ENCODE measurements at regions not wholly inside any gene's neighbourhood (a gene's known extent, or its start where the extent isn't known, plus 50 kb on each side); places are given as distances from the start of the nearest gene placed in this dataset.
A peak's percentile ranks its signal among the peaks of the same experiment; 100 is the strongest.

DNA sequence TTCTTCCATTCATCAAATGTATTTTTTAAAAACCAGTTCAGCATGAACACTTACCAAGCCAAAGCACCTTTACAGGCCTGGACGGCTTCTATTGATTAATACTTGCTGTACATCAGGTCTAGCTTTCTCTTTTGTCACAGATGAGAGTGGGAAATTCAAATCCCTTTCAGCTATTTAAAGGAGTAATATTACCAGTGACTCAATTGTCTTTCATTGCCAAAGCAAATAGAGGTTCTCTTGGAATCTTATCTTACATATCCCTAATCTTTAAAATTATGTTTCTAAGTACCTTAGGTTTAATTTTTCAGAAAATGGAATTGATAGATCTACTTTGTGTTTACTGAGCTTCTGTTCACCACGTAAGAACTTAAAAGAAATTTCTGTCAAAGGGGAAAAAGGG, 922.9 kb downstream of the NSUN3 start:
- CTCF ChIA-PET = no interaction called here
- TF ChIP-seq TARDBP (IDR thresholded peaks at IDR 0.05) (no peak), FOXA1 (IDR thresholded peaks at IDR 0.05) (no peak), CTBP1 (IDR thresholded peaks at IDR 0.05; ENCODE audit: borderline replicate concordance) (no peak), L3MBTL2 (conservative IDR thresholded peaks at IDR 0.05) (no peak)
- POLR2A ChIA-PET = no interaction called here
- no peak for DNase-seq (ENCODE audit: extremely low spot score)

DNA sequence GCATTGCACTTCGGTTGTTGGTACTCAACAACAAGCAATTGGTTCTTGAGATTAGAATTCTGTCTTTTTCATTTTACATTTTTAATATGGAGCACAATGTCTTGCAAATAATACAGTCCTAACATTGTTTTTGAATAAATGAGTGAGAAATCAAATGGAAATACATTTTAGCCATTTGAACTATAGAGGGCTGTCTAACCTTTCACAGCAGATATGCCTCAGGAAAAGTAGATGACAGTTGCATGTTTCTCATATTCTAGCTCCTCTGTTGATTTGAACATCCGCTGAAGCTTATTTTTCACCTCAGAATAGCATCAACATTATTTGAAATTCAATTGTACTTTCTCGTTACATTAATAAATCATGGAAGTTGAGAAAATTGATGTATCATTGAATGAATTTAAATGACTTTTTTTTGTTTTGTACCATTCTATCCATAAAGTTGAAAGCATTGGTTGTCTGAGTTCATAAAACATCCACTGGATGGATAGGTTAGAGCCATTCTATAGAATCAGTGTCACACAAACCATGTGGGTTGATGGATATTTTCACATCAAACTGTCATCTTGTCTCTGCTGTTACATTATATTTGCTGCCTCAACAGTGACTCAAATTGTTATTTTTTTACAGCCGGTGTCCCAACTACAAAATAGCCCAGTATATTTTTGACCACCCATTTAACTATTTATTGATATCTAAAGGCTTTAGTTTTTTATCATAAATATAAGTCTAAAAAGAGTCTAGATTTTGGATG, 928.3 kb downstream of the NSUN3 start:
- CTCF ChIA-PET = no interaction called here
- TF ChIP-seq FOXK2 (IDR thresholded peaks at IDR 0.05) (no peak), ZNF384 (IDR thresholded peaks at IDR 0.05) (no peak), HDGF (IDR thresholded peaks at IDR 0.05; ENCODE audit: borderline replicate concordance) (no peak), ELF4 (IDR thresholded peaks at IDR 0.05) (no peak), L3MBTL2 (conservative IDR thresholded peaks at IDR 0.05) (no peak), SUZ12 (IDR thresholded peaks at IDR 0.05) (no peak), SP1 (IDR thresholded peaks at IDR 0.05) (no peak), NFRKB (IDR thresholded peaks at IDR 0.05) (no peak), FOXA1 (IDR thresholded peaks at IDR 0.05) (no peak), FOXM1 (IDR thresholded peaks at IDR 0.05; ENCODE audit: borderline replicate concordance) (no peak), LEF1 (IDR thresholded peaks at IDR 0.05; ENCODE audit: borderline replicate concordance) (no peak), BHLHE40 (IDR thresholded peaks at IDR 0.05; ENCODE audit: borderline replicate concordance) (no peak), CTBP1 (IDR thresholded peaks at IDR 0.05; ENCODE audit: borderline replicate concordance) (no peak), TARDBP (IDR thresholded peaks at IDR 0.05) (no peak), ARNT (IDR thresholded peaks at IDR 0.05) (no peak)
- TF ChIP-seq, protein P1, sequence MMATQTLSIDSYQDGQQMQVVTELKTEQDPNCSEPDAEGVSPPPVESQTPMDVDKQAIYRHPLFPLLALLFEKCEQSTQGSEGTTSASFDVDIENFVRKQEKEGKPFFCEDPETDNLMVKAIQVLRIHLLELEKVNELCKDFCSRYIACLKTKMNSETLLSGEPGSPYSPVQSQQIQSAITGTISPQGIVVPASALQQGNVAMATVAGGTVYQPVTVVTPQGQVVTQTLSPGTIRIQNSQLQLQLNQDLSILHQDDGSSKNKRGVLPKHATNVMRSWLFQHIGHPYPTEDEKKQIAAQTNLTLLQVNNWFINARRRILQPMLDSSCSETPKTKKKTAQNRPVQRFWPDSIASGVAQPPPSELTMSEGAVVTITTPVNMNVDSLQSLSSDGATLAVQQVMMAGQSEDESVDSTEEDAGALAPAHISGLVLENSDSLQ (IDR thresholded peaks at IDR 0.05) = no peak
- POLR2A ChIA-PET = no interaction called here
- DNase-seq (ENCODE audit: extremely low spot score) = no peak

DNA sequence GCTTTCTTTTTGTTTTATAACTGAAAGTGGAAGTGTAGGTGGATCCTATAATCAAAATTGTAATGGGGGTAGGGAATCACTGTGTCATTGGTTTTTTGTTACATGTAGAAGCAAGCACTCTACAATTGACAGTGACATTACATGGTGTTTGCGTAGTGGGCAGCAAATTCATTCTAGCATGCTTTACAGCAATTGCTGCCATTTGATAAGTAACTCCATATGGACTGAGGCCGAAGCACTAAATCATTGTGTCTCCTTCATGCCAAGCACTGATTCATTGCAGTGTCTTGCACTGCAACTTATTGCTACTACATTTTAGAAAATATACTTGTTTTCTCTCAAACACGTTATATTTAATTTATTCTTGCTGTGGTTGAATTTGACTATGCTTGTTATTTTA, 933.9 kb downstream of the NSUN3 start:
- TF ChIP-seq, protein P1 (IDR thresholded peaks at IDR 0.05) = peak; percentile 20; the same call in 1 of the 2 replicates
- TF ChIP-seq SP1 (IDR thresholded peaks at IDR 0.05) (no peak), FOXK2 (IDR thresholded peaks at IDR 0.05) (no peak), NFRKB (IDR thresholded peaks at IDR 0.05) (no peak)
- ChIA-PET CTCF (no interaction called here), POLR2A (no interaction called here)
- no peak for DNase-seq (ENCODE audit: extremely low spot score)

DNA sequence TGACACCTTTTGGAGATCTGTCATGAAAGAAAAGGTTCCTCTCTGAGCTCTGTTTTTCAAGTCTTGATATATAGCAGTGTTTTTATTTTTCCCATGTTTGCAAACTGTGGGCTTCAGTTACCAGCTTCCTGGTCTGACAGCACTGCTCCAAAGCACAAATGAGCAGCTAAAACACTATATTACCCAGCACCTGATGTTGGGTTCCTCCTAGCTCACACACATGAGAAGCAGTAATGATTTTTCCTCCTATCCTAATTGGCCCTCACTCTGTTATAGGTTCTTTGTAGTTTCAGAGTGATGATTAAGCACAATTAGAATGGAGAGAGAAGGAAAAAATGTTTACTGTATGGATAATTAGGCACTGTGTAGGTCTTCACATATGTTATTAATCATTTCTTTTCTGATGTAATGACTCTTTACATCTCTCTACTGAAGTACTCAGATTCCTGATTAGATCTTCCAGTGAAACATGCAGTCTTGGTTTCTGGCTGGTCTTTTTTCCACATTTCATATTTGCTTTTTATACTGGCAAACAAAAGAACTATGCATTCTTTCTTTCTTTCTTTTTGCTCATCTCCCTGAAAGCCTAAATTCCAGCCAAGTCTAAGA, 939.7 kb downstream of the NSUN3 start:
- POLR2A ChIA-PET = no interaction called here
- no peak for DNase-seq (ENCODE audit: extremely low spot score)
- TF ChIP-seq SUZ12 (IDR thresholded peaks at IDR 0.05) = no peak
- TF ChIP-seq FOXA1 (IDR thresholded peaks at IDR 0.05) = no peak
- no peak for TF ChIP-seq ZNF384 (IDR thresholded peaks at IDR 0.05)
- TF ChIP-seq SP1 (IDR thresholded peaks at IDR 0.05) = no peak
- no peak for TF ChIP-seq CTBP1 (IDR thresholded peaks at IDR 0.05; ENCODE audit: borderline replicate concordance)
- TF ChIP-seq L3MBTL2 (conservative IDR thresholded peaks at IDR 0.05) = no peak
- TF ChIP-seq FOXK2 (IDR thresholded peaks at IDR 0.05) = no peak
- TF ChIP-seq, protein P1 (IDR thresholded peaks at IDR 0.05) = no peak
- no peak for TF ChIP-seq TARDBP (IDR thresholded peaks at IDR 0.05)
- no peak for TF ChIP-seq ELF4 (IDR thresholded peaks at IDR 0.05)
- TF ChIP-seq BHLHE40 (IDR thresholded peaks at IDR 0.05; ENCODE audit: borderline replicate concordance) = no peak
- no peak for TF ChIP-seq LEF1 (IDR thresholded peaks at IDR 0.05; ENCODE audit: borderline replicate concordance)
- no peak for TF ChIP-seq FOXM1 (IDR thresholded peaks at IDR 0.05; ENCODE audit: borderline replicate concordance)
- TF ChIP-seq ARNT (IDR thresholded peaks at IDR 0.05) = no peak
- no peak for TF ChIP-seq NFRKB (IDR thresholded peaks at IDR 0.05)
- no peak for TF ChIP-seq HDGF (IDR thresholded peaks at IDR 0.05; ENCODE audit: borderline replicate concordance)
- CTCF ChIA-PET = no interaction called here

DNA sequence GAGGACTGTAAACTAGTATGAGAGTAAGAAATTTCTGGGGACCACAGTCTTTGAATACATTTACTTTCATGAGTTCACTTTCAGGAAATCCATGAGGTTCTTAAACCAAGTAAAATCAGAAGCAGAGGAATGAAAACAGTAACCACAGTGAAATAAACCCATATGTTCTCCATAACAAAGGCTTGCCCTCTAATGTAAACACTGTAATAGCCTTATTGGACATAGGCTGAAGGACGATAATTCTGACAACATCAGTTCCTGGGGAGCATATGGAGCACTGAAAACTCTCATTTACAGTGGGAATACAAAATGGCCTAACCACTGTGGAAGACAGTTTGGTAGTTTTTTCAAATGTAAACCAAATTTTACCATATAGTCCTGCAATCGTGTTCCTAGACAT, 965.8 kb downstream of the NSUN3 start:
- TF ChIP-seq NFRKB (IDR thresholded peaks at IDR 0.05) (no peak), FOXK2 (IDR thresholded peaks at IDR 0.05) (no peak), ARNT (IDR thresholded peaks at IDR 0.05) (no peak), HDGF (IDR thresholded peaks at IDR 0.05; ENCODE audit: borderline replicate concordance) (no peak), TARDBP (IDR thresholded peaks at IDR 0.05) (no peak), CTBP1 (IDR thresholded peaks at IDR 0.05; ENCODE audit: borderline replicate concordance) (no peak), ZNF384 (IDR thresholded peaks at IDR 0.05) (no peak), FOXA1 (IDR thresholded peaks at IDR 0.05) (no peak), L3MBTL2 (conservative IDR thresholded peaks at IDR 0.05) (no peak), SP1 (IDR thresholded peaks at IDR 0.05) (no peak), SUZ12 (IDR thresholded peaks at IDR 0.05) (no peak), LEF1 (IDR thresholded peaks at IDR 0.05; ENCODE audit: borderline replicate concordance) (no peak), BHLHE40 (IDR thresholded peaks at IDR 0.05; ENCODE audit: borderline replicate concordance) (no peak), ELF4 (IDR thresholded peaks at IDR 0.05) (no peak), FOXM1 (IDR thresholded peaks at IDR 0.05; ENCODE audit: borderline replicate concordance) (no peak)
- TF ChIP-seq, protein P1 (IDR thresholded peaks at IDR 0.05) = no peak
- POLR2A ChIA-PET = no interaction called here
- DNase-seq (ENCODE audit: extremely low spot score) = no peak
- CTCF ChIA-PET = no interaction called here
